Transverse colon (tissue), 4 donors: ENCODE measurements at regions not wholly inside any gene's neighbourhood (a gene's known extent, or its start where the extent isn't known, plus 50 kb on each side); places are given as distances from the start of the nearest gene placed in this dataset.

Source experiments
- DNase-seq: peaks from one replicate; pipeline ENCODE4 v3.0.0-alpha.2; 2019
- H3K27ac ChIP-seq, 4 donors: fragments of 200-600 bp; sonication (generic); 2 replicates each; pipeline ENCODE4 v1.5.1; 2016 to 2018; ENCODE audit warnings: inconsistent platforms in 4 of 4
- H3K27me3 ChIP-seq: fragments of 200-600 bp; sonication (generic); 2 replicates; pipeline ENCODE4 v1.5.1; 2017; ENCODE audit warnings: inconsistent platforms
- H3K36me3 ChIP-seq, 4 donors: fragments of 200-600 bp; sonication (generic); 2 replicates each; pipeline ENCODE4 v1.5.1; 2017 to 2019; ENCODE audit warnings: inconsistent platforms in 4 of 4
- H3K4me1 ChIP-seq, 4 donors: fragments of 200-600 bp; sonication (generic); 2 replicates each; pipeline ENCODE4 v1.5.1; 2017 to 2020; ENCODE audit warnings: inconsistent platforms in 4 of 4
- H3K4me3 ChIP-seq, 4 donors: fragments of 200-600 bp; sonication (generic); 1 replicate in 1 of 4; 2 replicates in 3 of 4; pipeline versions ENCODE4 v1.5.1 to v1.6.1; 2017 to 2019; ENCODE audit warnings: inconsistent platforms in 4 of 4
- H3K9me3 ChIP-seq, 2 donors: fragments of 200-600 bp; sonication (generic); 2 replicates each; pipeline ENCODE4 v1.5.1; 2017 to 2019; ENCODE audit warnings: inconsistent platforms in 2 of 2
- EP300 ChIP-seq: sonication (generic); formaldehyde crosslinking; IDR thresholded peaks from one replicate; pipeline ENCODE4 v1.6.1; 2017; ENCODE audit warnings: antibody characterized with exemption, low read depth
- POLR2A ChIP-seq: fragments of 450-650 bp; IDR thresholded peaks from one replicate; pipeline ENCODE4 v1.6.1; 2016; ENCODE audit warnings: antibody characterized with exemption, mild to moderate bottlenecking, moderate library complexity
- POLR2AphosphoS5 ChIP-seq, 3 donors: sonication (generic); formaldehyde crosslinking; IDR thresholded peaks; one replicate each; pipeline ENCODE4 v1.6.1; 2016; ENCODE audit warnings: antibody characterized with exemption in 3 of 3
- WGBS, 2 donors: methylation state at CpG; one replicate each; pipeline ENCODE4 v1.1.5; 2018; ENCODE audit warnings: low coverage in 1 of 2; 5-methylcytosine and 5-hydroxymethylcytosine counted together
- in situ Hi-C, 4 donors: fragments of 200-750 bp; cut with MboI; loops; one replicate each; pipeline versions ENCODE4 v1.15.0 to v1.15.1; 2017; ENCODE audit warnings: low sequenced_read_pairs in 3 of 4, low pct_ligation_motif_present in 1 of 4, low pct_unique_long_range_greater_than_20kb in 1 of 4
- intact Hi-C: fragments of 100-400 bp; cut with DNase I; formaldehyde crosslinking; loops from one replicate; pipeline ENCODE4 v1.15.1; 2023; ENCODE audit warnings: low total_unique reads
- TF ChIP-seq, protein P1 (sequence below), 5 experiments: fragments of 200-600 bp in 3 of 5; fragments of 450-650 bp in 2 of 5; sonication (generic) in 3 of 5; IDR thresholded peaks; 1 replicate in 2 of 5; 2 replicates in 3 of 5; pipeline ENCODE4 v1.5.1; 2016 to 2017; ENCODE audit warnings: antibody characterized with exemption in 5 of 5, inconsistent platforms in 3 of 5, mild to moderate bottlenecking in 2 of 5, moderate library complexity in 1 of 5

GRCh38 chr7:33788531-33788930 is 116.8 kb upstream of the BMPER start:
- in situ Hi-C loops = no loop called here
- Histone ChIP-seq H3K9me3 (no peaks in the 10 kb centered on the region), H3K27me3 (no peaks in the 10 kb centered on the region), H3K27ac (no peak overlapping the region), H3K4me3 (no peak overlapping the region), H3K36me3 (no peaks in the 10 kb centered on the region), H3K4me1 (no peaks in the 10 kb centered on the region)
- DNase-seq = no peak
- 87% methylated on average over 6 of the region's 6 CpGs; no CpG with 5 or more reads in 1 of the 2 donors for WGBS, 2 donors
- intact Hi-C loops = no loop called here
- TF ChIP-seq POLR2A (no peak), POLR2AphosphoS5 (IDR thresholded peaks at IDR 0.05) (no peak)
- TF ChIP-seq, protein P1, sequence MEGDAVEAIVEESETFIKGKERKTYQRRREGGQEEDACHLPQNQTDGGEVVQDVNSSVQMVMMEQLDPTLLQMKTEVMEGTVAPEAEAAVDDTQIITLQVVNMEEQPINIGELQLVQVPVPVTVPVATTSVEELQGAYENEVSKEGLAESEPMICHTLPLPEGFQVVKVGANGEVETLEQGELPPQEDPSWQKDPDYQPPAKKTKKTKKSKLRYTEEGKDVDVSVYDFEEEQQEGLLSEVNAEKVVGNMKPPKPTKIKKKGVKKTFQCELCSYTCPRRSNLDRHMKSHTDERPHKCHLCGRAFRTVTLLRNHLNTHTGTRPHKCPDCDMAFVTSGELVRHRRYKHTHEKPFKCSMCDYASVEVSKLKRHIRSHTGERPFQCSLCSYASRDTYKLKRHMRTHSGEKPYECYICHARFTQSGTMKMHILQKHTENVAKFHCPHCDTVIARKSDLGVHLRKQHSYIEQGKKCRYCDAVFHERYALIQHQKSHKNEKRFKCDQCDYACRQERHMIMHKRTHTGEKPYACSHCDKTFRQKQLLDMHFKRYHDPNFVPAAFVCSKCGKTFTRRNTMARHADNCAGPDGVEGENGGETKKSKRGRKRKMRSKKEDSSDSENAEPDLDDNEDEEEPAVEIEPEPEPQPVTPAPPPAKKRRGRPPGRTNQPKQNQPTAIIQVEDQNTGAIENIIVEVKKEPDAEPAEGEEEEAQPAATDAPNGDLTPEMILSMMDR (IDR thresholded peaks at IDR 0.05) = no peak

DNA sequence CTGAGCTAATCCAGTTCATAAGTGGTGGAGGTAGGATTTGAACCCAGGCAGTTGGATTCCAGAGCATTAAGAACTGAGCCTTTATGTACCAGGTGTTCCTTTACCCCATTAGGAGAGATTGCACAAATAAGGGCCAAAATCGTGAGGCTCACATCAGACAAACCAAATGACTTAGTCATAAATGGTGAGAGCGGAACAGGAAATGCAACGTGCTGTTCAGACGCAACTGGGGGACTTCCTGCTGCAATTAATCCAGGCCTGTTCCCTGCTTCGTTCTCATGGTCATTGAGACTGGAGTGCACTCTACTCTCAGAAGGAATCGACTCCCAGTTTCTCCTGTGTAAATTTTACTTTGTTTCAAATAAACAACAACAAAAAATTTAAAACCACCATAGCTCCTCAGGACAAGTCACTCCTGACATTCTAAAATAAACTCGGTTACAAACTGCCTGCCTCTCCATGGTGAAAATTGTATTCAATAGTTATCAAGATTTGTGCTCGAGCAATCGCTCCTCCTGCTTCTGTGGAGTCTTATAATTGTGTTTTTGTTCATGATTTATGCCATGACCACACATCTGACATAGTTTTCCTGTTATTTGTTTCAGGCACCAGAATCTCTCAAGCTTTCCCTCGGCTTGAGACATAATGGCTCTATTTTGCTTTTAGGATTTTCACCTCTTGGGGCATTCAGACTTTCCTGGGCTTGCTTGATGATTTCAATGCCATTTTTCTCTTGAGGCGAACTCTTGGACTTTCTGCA is 115.3 kb upstream of the BMPER start:
- no peak overlapping the region for H3K27ac ChIP-seq
- H3K4me3 ChIP-seq = no peak overlapping the region
- TF ChIP-seq EP300 (no peak), POLR2A (no peak), POLR2AphosphoS5 (IDR thresholded peaks at IDR 0.05) (no peak)
- TF ChIP-seq, protein P1 (IDR thresholded peaks at IDR 0.05) = no peak
- H3K36me3 ChIP-seq = no peaks in the 10 kb centered on the region
- no peaks in the 10 kb centered on the region for H3K4me1 ChIP-seq
- DNase-seq = no peak
- 57 to 73% methylated on average over 9 to 11 of the region's 11 CpGs for WGBS, 2 donors
- H3K27me3 ChIP-seq = no peaks in the 10 kb centered on the region
- no peaks in the 10 kb centered on the region for H3K9me3 ChIP-seq
- intact Hi-C loops (loop anchor here (1.0 kb wide), 1 partner anchor 21 kb away; no protein-coding TSS in a partner anchor), in situ Hi-C loops (no loop called here)

- 82% methylated on average over 5 of the region's 5 CpGs; no CpG with 5 or more reads in 1 of the 2 donors for WGBS, 2 donors
- Histone ChIP-seq H3K27ac (no peak overlapping the region), H3K36me3 (no peaks in the 10 kb centered on the region), H3K9me3 (no peaks in the 10 kb centered on the region), H3K4me3 (no peak overlapping the region), H3K4me1 (no peaks in the 10 kb centered on the region), H3K27me3 (no peaks in the 10 kb centered on the region)
- no peak for DNase-seq
- in situ Hi-C loops (no loop called here), intact Hi-C loops (loop anchor here (1.0 kb wide), 1 partner anchor 21 kb away; no protein-coding TSS in a partner anchor)
- TF ChIP-seq, protein P1 (IDR thresholded peaks at IDR 0.05) = no peak
- no peak for TF ChIP-seq POLR2A
- TF ChIP-seq POLR2AphosphoS5 (IDR thresholded peaks at IDR 0.05) = no peak
- no peak for TF ChIP-seq EP300
Measured at GRCh38 chr7:33790746-33791145, 114.6 kb upstream of the BMPER start.

DNA sequence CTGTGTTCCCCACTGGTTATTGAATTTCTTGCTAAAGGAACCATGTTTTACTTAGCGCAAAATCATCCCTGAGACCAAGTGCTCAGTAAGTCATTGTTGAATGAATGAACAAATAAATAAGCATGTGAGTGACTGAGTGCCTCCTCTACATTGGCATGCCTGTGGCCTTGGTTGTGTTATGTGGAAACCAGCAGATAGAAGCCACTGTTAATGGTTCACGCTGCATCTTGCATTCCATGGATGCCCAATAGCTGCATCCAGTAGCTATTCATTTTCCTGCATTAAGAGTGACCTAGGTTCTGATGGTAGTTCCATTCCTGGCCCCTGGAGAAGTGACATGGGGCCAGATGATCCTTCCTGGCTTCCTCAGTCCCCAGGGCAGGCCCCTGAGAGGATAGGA is 113.3 kb upstream of the BMPER start:
- WGBS, 2 donors = 94 to 95% methylated on average over 2 of the region's 2 CpGs
- no peak for TF ChIP-seq POLR2AphosphoS5 (IDR thresholded peaks at IDR 0.05)
- no peak for TF ChIP-seq POLR2A
- TF ChIP-seq, protein P1 (IDR thresholded peaks at IDR 0.05) = no peak
- no peak for TF ChIP-seq EP300
- Histone ChIP-seq H3K4me1 (no peaks in the 10 kb centered on the region), H3K36me3 (no peaks in the 10 kb centered on the region), H3K27me3 (no peaks in the 10 kb centered on the region), H3K4me3 (no peak overlapping the region), H3K9me3 (no peaks in the 10 kb centered on the region), H3K27ac (no peak overlapping the region)
- in situ Hi-C loops = no loop called here
- intact Hi-C loops = no loop called here
- DNase-seq = no peak
